ENCODE measurements at regions not wholly inside any gene's neighbourhood (a gene's known extent, or its start where the extent isn't known, plus 50 kb on each side); places are given as distances from the start of the nearest gene placed in this dataset.

- H3K4me3 ChIP-seq (ENCODE audit: low read depth, low read length): no peak overlapping the region
- no peak for TF ChIP-seq CTCF (IDR thresholded peaks at IDR 0.05; ENCODE audit: insufficient read depth, low read depth, low read length)
- DNase-seq (ENCODE audit: low read depth): no peak
Observed at GRCh38 chr6:27624694-27625262, 151.9 kb upstream of the ZNF184 start.

- no peak for TF ChIP-seq CTCF (IDR thresholded peaks at IDR 0.05; ENCODE audit: insufficient read depth, low read depth, low read length)
- DNase-seq (ENCODE audit: low read depth): no peak
- no peak overlapping the region for H3K4me3 ChIP-seq (ENCODE audit: low read depth, low read length)
Observed at GRCh38 chr6:27623103-27623502, 150.2 kb upstream of the ZNF184 start.

- no peak for DNase-seq (ENCODE audit: low read depth)
- no peak for TF ChIP-seq CTCF (IDR thresholded peaks at IDR 0.05; ENCODE audit: insufficient read depth, low read depth, low read length)
- H3K4me3 ChIP-seq (ENCODE audit: low read depth, low read length): no peak overlapping the region
Observed at GRCh38 chr6:27619436-27619835, 146.5 kb upstream of the ZNF184 start.

- H3K4me3 ChIP-seq (ENCODE audit: low read depth, low read length): peak overlapping the region; percentile 60
- peak; percentile 41 for DNase-seq (ENCODE audit: low read depth)
- TF ChIP-seq CTCF (IDR thresholded peaks at IDR 0.05; ENCODE audit: insufficient read depth, low read depth, low read length): no peak
Observed at GRCh38 chr6:27617700-27618689, 145.1 kb upstream of the ZNF184 start.

- DNase-seq (ENCODE audit: low read depth): peak; percentile 33
- no peak for TF ChIP-seq CTCF (IDR thresholded peaks at IDR 0.05; ENCODE audit: insufficient read depth, low read depth, low read length)
- peak overlapping the region; percentile 60 for H3K4me3 ChIP-seq (ENCODE audit: low read depth, low read length)
Observed at GRCh38 chr6:27617046-27617687, 144.3 kb upstream of the ZNF184 start.

GRCh38 chr6:27616328-27617045 lies 143.6 kb upstream of the ZNF184 start:
- TF ChIP-seq CTCF (IDR thresholded peaks at IDR 0.05; ENCODE audit: insufficient read depth, low read depth, low read length): no peak
- peak overlapping the region; percentile 60 for H3K4me3 ChIP-seq (ENCODE audit: low read depth, low read length)
- no peak for DNase-seq (ENCODE audit: low read depth)

Data from fibroblast of villous mesenchyme (primary cell).